ENCODE measurements at regions not wholly inside any gene's neighbourhood (a gene's known extent, or its start where the extent isn't known, plus 50 kb on each side); places are given as distances from the start of the nearest gene placed in this dataset.

GRCh38 chr12:107903341-107904061, 129.0 kb downstream of the ASCL4 start (continued):
- TF ChIP-seq, protein P1, sequence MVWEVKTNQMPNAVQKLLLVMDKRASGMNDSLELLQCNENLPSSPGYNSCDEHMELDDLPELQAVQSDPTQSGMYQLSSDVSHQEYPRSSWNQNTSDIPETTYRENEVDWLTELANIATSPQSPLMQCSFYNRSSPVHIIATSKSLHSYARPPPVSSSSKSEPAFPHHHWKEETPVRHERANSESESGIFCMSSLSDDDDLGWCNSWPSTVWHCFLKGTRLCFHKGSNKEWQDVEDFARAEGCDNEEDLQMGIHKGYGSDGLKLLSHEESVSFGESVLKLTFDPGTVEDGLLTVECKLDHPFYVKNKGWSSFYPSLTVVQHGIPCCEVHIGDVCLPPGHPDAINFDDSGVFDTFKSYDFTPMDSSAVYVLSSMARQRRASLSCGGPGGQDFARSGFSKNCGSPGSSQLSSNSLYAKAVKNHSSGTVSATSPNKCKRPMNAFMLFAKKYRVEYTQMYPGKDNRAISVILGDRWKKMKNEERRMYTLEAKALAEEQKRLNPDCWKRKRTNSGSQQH (CRISPR knock-in tag; IDR thresholded peaks at IDR 0.05): no peak
- TF ChIP-seq TAF1 (IDR thresholded peaks at IDR 0.05; ENCODE audit: control insufficient read depth, extremely low read depth, insufficient read depth, low read length, severe bottlenecking) (peak; percentile 58), ZNF766 (CRISPR knock-in tag; conservative IDR thresholded peaks at IDR 0.05) (0 out of 2 replicates have a peak, but pooled peaks have one; percentile 26), KDM5B (IDR thresholded peaks at IDR 0.05; ENCODE audit: insufficient replicate concordance, low read depth, low read length) (peak; percentile 83), MLLT1 (IDR thresholded peaks at IDR 0.05) (no peak), GABPB1 (CRISPR knock-in tag; IDR thresholded peaks at IDR 0.05) (peak; percentile 81), TARDBP (IDR thresholded peaks at IDR 0.05) (0 out of 2 replicates have a peak, but pooled peaks have one; percentile 19), RFX5 (IDR thresholded peaks at IDR 0.05; ENCODE audit: low read depth, low read length) (no peak), MEIS2 (IDR thresholded peaks at IDR 0.05; ENCODE audit: partially characterized antibody) (peak; percentile 61), RBM22 (IDR thresholded peaks at IDR 0.05; ENCODE audit: low read depth, low read length, poor library complexity, severe bottlenecking) (no peak), ZC3H11A (IDR thresholded peaks at IDR 0.05; ENCODE audit: low read depth, low read length) (no peak), ZFP36 (IDR thresholded peaks at IDR 0.05; ENCODE audit: low read depth, low read length, partially characterized antibody) (peak; percentile 2), CREB3L1 (IDR thresholded peaks at IDR 0.05; ENCODE audit: borderline replicate concordance, low read depth) (peak; percentile 99)
- TF ChIP-seq, protein P2, sequence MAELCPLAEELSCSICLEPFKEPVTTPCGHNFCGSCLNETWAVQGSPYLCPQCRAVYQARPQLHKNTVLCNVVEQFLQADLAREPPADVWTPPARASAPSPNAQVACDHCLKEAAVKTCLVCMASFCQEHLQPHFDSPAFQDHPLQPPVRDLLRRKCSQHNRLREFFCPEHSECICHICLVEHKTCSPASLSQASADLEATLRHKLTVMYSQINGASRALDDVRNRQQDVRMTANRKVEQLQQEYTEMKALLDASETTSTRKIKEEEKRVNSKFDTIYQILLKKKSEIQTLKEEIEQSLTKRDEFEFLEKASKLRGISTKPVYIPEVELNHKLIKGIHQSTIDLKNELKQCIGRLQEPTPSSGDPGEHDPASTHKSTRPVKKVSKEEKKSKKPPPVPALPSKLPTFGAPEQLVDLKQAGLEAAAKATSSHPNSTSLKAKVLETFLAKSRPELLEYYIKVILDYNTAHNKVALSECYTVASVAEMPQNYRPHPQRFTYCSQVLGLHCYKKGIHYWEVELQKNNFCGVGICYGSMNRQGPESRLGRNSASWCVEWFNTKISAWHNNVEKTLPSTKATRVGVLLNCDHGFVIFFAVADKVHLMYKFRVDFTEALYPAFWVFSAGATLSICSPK (IDR thresholded peaks at IDR 0.05; ENCODE audit: borderline replicate concordance): no peak
- TF ChIP-seq, protein P3, sequence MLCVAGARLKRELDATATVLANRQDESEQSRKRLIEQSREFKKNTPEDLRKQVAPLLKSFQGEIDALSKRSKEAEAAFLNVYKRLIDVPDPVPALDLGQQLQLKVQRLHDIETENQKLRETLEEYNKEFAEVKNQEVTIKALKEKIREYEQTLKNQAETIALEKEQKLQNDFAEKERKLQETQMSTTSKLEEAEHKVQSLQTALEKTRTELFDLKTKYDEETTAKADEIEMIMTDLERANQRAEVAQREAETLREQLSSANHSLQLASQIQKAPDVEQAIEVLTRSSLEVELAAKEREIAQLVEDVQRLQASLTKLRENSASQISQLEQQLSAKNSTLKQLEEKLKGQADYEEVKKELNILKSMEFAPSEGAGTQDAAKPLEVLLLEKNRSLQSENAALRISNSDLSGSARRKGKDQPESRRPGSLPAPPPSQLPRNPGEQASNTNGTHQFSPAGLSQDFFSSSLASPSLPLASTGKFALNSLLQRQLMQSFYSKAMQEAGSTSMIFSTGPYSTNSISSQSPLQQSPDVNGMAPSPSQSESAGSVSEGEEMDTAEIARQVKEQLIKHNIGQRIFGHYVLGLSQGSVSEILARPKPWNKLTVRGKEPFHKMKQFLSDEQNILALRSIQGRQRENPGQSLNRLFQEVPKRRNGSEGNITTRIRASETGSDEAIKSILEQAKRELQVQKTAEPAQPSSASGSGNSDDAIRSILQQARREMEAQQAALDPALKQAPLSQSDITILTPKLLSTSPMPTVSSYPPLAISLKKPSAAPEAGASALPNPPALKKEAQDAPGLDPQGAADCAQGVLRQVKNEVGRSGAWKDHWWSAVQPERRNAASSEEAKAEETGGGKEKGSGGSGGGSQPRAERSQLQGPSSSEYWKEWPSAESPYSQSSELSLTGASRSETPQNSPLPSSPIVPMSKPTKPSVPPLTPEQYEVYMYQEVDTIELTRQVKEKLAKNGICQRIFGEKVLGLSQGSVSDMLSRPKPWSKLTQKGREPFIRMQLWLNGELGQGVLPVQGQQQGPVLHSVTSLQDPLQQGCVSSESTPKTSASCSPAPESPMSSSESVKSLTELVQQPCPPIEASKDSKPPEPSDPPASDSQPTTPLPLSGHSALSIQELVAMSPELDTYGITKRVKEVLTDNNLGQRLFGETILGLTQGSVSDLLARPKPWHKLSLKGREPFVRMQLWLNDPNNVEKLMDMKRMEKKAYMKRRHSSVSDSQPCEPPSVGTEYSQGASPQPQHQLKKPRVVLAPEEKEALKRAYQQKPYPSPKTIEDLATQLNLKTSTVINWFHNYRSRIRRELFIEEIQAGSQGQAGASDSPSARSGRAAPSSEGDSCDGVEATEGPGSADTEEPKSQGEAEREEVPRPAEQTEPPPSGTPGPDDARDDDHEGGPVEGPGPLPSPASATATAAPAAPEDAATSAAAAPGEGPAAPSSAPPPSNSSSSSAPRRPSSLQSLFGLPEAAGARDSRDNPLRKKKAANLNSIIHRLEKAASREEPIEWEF (CRISPR knock-in tag; IDR thresholded peaks at IDR 0.05): no peak

All from K562 (cell line).